ENCODE measurements at regions not wholly inside any gene's neighbourhood (a gene's known extent, or its start where the extent isn't known, plus 50 kb on each side); places are given as distances from the start of the nearest gene placed in this dataset.

DNA sequence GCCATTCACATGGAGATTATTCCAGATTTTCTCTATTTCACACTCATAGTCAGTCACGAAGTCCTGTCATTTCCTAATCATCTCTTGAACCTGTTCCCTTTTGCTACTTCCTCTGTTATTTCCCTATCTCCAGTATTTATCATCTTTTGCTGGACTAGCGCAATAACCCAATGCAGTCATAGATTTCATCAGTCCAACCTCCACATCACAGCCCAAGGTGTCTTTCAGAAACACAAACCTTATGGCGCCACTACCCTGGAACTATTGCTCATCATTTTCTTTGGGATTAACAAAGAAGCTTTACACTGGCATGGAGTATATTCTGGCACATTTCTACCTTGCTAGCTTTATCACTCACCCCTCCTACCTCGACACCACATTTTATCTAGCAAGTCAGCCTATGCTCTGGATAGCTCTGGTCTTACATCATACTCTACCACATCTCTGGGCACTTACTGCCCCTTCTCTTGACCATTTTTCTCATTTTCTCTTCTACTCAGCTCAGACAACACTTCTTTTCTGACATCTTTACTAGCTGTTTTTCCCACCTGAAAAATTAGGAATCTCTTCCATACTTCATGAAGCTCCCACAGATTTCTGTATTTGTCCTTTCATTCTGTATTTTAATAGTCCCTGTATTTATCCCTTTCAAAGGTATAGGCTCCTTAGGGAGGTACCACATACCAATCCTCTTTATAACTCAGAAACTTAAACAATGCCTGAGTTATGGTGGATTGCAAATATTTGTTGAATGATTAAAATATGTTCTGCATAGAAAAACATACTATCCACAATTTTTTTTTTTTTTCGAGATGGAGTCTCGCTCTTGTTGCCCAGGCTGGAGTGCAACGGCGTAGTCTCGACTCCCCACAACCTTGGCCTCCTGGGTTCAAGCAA lies 534.7 kb downstream of the KLF12 start:
- in situ Hi-C loops (cut with HindIII; ENCODE audit: low sequenced_read_pairs): loop anchor here (5.0 kb wide), 1 partner anchor 42 kb away; no protein-coding TSS in a partner anchor

DNA sequence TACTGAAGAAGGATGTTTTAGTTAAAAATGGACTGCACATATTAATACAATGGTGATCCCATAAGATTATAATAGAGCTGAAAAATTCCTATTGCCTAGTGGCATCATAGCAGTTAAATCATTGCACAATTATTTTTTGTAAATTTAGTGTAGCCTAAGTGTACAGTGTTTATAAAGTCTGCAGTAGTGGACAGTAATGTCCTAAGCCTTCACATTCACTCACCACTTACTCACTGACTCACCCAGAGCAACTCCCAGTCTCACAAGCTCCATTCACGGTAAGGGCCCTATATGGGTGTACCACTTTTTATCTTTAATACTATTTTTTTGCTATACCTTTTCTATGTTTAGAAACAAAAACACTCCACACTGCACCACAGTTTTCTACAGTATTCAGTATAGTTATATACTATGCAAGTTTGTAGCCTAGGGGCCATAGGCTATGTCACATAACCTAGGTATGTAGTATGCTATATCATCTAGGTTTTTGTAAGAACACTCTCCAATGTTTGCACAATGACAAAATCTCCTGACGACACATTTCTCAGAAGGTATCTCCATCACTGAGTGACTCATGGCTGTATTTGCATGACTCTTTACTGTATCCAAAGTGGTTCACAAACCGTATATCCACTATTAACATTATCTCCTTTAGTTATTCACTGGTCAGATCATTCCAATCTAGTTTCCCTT lies 536.0 kb downstream of the KLF12 start:
- in situ Hi-C loops (cut with HindIII; ENCODE audit: low sequenced_read_pairs): loop anchor here (5.0 kb wide), 1 partner anchor 41 kb away; no protein-coding TSS in a partner anchor

GRCh38 chr13:73596382-73596781 lies 537.6 kb downstream of the KLF5 start:
- in situ Hi-C loops (cut with HindIII; ENCODE audit: low sequenced_read_pairs): loop anchor here (5.0 kb wide), 1 partner anchor 39 kb away; no protein-coding TSS in a partner anchor

DNA sequence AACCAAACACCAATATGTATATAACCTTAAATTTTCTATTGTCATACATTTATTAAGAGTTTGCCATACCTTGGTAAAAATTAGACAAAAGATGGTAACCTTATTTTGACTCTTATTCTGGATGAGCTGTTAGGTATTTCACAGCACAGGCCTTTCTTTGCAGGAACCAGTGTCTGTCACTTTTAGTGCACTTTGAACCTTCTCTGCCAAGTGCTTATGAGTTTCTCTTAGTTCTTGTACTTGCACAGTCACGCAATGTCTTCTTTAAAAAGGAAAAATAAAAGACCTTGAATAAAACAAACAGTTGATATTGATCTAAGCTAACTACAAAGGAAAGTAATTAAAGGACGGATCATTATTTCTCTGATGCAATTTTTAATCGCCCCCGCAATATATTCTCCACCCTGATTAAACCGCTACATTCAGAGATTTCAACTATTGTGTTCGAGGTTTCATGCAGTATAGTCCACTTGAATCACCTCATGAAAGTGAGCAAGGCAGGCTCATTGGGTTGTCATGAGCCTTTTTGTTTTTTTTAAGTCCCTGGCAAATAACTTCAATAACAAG lies 534.5 kb downstream of the KLF5 start:
- in situ Hi-C loops (cut with HindIII; ENCODE audit: low sequenced_read_pairs): no loop called here

DNA sequence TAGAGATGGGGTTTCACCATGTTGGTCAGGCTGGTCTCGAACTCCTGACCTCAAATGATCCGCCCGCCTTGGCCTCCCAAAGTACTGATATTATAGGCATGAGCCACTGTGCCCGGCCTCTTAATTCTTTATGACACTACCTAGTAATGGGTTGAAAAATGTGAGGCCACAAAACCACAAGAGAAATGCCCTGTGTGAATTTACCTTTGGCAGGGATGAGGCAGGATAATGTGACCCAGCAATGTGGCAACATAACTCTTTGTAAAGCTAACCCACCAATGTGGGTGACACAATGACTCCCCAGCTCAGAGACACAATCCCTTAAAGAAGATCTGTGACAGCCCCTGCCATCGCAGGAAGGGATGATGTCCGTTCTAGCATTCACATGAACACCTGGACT lies 533.1 kb downstream of the KLF5 start:
- in situ Hi-C loops (cut with HindIII; ENCODE audit: low sequenced_read_pairs): no loop called here

GRCh38 chr13:73590795-73591194 lies 532.0 kb downstream of the KLF5 start:
- in situ Hi-C loops (cut with HindIII; ENCODE audit: low sequenced_read_pairs): no loop called here

- in situ Hi-C loops (cut with HindIII; ENCODE audit: low sequenced_read_pairs): no loop called here
Measured at GRCh38 chr13:73585236-73585635, 526.4 kb downstream of the KLF5 start.

DNA sequence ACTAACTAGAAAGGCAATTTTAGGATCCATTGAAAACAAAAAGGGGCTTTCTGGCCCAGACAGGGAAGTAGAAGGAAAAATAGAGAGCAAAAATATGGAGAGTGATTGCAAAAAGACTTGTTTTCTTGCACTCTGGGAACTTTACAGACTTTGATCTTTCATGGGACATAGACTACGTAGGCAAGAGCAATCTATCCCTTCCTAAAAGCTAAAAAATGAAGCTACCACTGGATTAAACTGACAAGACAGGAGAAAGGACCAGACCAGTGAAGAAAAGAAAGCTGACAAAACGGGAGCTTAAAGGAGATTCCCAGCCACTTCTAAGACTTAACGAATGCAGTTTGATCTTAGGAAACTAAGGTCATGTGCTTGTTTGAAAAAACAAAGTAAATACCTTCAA lies 524.5 kb downstream of the KLF5 start:
- in situ Hi-C loops (cut with HindIII; ENCODE audit: low sequenced_read_pairs): no loop called here

- in situ Hi-C loops (cut with HindIII; ENCODE audit: low sequenced_read_pairs): no loop called here
Measured at GRCh38 chr13:73580513-73581267, 521.9 kb downstream of the KLF5 start.

GRCh38 chr13:73579574-73580274 lies 520.9 kb downstream of the KLF5 start:
- in situ Hi-C loops (cut with HindIII; ENCODE audit: low sequenced_read_pairs): no loop called here

DNA sequence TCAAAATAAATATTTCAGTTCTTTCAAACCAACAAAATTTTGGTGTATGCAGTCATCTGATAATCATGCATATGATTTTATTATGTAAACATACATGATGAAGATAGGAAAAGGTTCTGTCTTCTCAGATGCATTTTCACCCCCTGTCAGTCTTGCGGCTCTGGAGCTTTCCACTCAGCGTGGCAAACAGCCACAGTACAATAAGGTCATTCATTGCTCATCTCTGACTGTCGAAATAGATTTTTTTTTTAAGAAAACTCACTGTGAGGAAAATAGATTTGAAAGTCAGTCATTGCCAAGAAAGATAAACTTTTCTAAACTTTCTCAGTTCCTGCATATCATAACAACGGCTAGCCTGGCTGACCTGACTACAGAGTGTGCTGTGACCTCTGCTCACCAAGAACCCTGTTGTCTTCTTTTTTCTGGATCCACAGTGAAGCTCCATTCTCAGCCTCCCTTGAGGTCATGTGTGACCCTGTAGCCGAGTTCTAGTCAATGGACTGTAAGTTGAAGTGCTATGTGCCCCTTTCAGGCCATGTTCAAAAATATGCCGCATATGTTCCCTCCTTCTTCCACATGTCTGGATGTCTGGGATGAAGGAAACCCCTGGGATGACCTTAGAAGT lies 519.6 kb downstream of the KLF5 start:
- in situ Hi-C loops (cut with HindIII; ENCODE audit: low sequenced_read_pairs): no loop called here

DNA sequence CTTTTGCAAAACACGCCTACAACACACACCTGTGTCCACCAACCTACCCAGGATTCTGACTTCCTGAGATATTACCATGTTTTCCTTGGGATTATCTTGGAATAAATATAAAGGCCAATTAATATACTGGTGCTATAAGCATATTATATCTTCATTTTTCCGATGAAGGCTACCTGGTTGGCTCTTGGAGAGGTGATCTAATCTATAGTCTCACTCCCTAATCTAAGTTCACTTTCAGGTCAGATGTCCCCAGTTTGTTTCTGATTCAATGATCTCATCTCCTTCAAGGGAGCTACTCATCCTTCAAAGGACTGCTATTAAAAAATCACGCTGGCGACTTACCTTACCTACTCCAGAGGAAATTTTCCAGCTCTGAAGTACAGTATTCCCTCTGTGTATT lies 517.5 kb downstream of the KLF5 start:
- in situ Hi-C loops (cut with HindIII; ENCODE audit: low sequenced_read_pairs): no loop called here

DNA sequence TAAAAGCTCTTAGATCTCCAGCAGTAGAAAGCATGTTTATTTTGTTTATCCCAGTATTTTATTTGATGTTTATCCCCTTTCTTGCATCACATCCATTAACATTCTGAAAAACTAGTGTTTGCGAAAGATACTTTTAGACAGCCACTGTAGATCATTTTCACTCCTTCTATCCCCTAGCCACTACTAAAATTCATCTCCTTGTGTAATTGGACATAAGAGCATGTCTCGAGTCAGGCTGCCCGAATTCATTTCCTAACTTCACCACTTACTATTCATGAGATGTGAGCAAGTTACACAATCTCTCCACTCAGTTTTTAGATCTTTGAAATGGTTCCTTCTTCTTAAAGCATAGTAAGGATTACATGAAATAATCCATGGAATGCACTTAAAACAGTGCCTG lies 514.0 kb downstream of the KLF5 start:
- in situ Hi-C loops (cut with HindIII; ENCODE audit: low sequenced_read_pairs): no loop called here

GRCh38 chr13:73571376-73571775 lies 512.6 kb downstream of the KLF5 start:
- in situ Hi-C loops (cut with HindIII; ENCODE audit: low sequenced_read_pairs): no loop called here

- in situ Hi-C loops (cut with HindIII; ENCODE audit: low sequenced_read_pairs): loop anchor here (5.0 kb wide), 2 partner anchors 40 to 95 kb away; no protein-coding TSS in a partner anchor
Measured at GRCh38 chr13:73556902-73557301, 498.1 kb downstream of the KLF5 start.

GRCh38 chr13:73556128-73556527 lies 497.3 kb downstream of the KLF5 start:
- in situ Hi-C loops (cut with HindIII; ENCODE audit: low sequenced_read_pairs): loop anchor here (5.0 kb wide), 2 partner anchors 41 to 96 kb away; no protein-coding TSS in a partner anchor

DNA sequence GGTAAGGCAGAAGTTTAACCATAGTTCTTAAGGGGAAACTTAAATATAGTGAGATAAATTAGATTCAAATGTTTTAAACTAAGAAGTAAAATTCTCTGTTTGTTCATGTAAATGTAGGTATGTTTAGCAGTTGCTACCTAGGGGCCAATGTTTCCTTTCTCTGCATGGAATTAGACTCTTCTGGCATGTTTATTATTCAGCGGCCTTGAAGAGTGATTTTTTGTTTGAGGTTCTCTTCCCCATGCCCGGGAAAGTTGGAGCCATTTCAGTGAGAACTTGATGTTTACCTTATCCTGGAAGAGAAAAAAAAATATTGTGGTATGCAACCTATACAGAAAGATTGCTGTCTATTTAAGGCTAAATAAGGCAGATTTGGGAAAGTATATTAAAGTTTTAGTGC lies 492.9 kb downstream of the KLF5 start:
- in situ Hi-C loops (cut with HindIII; ENCODE audit: low sequenced_read_pairs): no loop called here

- in situ Hi-C loops (cut with HindIII; ENCODE audit: low sequenced_read_pairs): no loop called here
Measured at GRCh38 chr13:73549717-73550116, 490.9 kb downstream of the KLF5 start.

- in situ Hi-C loops (cut with HindIII; ENCODE audit: low sequenced_read_pairs): no loop called here
Measured at GRCh38 chr13:73548449-73548848, 489.6 kb downstream of the KLF5 start.

DNA sequence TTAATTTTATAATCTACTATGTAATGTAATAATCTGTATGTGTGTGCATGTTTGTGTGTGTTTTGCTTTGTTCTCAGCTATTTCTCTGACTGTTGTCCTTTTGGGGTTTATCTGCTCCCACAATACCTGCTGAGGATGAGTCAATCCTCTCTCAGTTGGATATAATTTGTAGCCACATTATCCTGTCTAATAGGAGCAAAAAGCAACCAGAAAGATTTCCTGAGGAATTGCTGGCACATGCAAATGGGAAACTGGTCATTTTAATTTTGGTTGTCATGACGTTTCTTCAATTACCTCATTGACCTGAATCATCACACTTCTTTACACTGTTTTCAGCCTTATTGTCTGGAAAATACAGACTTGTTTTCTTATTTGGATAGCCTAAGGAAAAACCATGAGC lies 488.4 kb downstream of the KLF5 start:
- in situ Hi-C loops (cut with HindIII; ENCODE audit: low sequenced_read_pairs): no loop called here
